ENCODE measurements at regions not wholly inside any gene's neighbourhood (a gene's known extent, or its start where the extent isn't known, plus 50 kb on each side); places are given as distances from the start of the nearest gene placed in this dataset.

DNA sequence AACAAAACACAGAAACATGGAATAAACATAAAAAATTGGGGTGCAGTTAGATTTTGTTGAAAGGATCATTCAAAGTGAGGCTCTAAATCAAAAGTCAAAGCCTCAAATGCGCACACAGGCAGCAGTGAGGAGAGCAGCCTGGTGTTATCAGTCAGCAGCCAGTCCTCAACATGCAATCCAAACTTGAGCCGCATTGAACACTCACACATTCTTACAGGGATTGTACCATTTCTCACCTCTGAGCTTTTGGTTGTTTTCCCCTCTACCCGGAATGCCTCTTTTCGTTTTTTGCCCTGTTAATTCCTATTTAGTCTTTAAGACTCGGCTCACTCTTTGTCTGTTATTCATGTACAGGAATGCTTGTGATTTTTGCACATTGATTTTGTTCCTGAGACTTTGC is 81.1 kb upstream of the PUM3 start:
- no peak for DNase-seq
- H3K36me3 ChIP-seq = no peaks in the 10 kb centered on the region
- intact Hi-C loops (cut with DNase I; ENCODE audit: low total_unique reads) = no loop called here
- no peaks in the 10 kb centered on the region for H3K4me1 ChIP-seq
- H3K27ac ChIP-seq = no peak overlapping the region
- no peaks in the 10 kb centered on the region for H3K9me3 ChIP-seq
- no peaks in the 10 kb centered on the region for H3K27me3 ChIP-seq
- no peak overlapping the region for H3K4me3 ChIP-seq
- TF ChIP-seq, protein P1, sequence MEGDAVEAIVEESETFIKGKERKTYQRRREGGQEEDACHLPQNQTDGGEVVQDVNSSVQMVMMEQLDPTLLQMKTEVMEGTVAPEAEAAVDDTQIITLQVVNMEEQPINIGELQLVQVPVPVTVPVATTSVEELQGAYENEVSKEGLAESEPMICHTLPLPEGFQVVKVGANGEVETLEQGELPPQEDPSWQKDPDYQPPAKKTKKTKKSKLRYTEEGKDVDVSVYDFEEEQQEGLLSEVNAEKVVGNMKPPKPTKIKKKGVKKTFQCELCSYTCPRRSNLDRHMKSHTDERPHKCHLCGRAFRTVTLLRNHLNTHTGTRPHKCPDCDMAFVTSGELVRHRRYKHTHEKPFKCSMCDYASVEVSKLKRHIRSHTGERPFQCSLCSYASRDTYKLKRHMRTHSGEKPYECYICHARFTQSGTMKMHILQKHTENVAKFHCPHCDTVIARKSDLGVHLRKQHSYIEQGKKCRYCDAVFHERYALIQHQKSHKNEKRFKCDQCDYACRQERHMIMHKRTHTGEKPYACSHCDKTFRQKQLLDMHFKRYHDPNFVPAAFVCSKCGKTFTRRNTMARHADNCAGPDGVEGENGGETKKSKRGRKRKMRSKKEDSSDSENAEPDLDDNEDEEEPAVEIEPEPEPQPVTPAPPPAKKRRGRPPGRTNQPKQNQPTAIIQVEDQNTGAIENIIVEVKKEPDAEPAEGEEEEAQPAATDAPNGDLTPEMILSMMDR (IDR thresholded peaks at IDR 0.05) = no peak

DNA sequence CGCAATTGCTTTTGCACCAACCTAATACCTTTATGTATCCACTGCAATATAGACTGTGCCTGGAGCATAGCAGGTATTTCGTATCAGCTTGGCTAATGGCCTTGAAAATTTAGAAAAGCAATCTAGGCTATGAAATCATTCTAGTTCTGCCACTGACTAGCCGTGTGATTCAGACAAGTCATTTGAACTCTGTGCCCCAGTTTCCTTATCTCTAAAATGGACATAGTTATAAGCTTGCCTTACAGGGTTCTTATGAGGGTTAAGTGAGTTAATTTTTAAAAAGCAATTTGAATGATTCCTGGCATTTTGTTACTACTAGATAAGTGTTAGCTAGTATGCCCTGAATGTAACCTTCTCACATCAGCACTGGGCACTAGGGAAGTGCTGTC is 80.5 kb upstream of the PUM3 start:
- peaks cover 0 to 3% (median 1%) of the 10 kb centered on the region in 4 donors for H3K4me1 ChIP-seq
- H3K27ac ChIP-seq = no peak overlapping the region
- TF ChIP-seq, protein P1 (IDR thresholded peaks at IDR 0.05) = no peak
- H3K4me3 ChIP-seq = no peak overlapping the region
- intact Hi-C loops (cut with DNase I; ENCODE audit: low total_unique reads) = no loop called here
- H3K9me3 ChIP-seq = no peaks in the 10 kb centered on the region
- H3K36me3 ChIP-seq = no peaks in the 10 kb centered on the region
- H3K27me3 ChIP-seq = no peaks in the 10 kb centered on the region
- no peak for DNase-seq

DNA sequence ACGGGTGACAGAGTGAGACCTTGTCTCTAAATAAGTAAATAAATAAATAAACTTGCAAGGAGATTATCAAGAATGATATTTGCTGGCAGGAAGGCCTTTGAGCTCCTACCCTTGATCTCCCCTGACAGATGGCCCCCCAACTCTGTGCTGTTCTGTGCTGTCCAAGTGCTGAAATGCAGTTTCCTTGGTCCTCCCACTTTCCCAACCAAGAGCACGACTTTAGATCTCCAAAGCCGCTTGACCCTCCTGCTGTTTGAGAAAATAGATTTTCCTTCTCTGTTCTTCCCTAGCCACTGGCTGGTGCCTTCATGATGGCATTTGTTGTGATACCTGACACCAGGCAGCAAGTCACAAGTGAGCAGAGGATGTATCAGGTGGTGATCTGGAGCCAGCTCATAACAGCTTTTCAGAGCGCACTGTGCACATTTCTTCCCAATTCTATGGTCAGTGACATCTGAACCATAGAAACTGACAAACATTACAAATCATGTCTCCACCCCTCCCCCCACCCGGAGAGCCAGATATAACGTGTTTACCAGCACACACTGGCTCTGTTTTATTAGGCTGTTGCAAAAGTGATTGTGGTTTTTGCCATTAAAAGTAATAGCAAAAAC is 80.0 kb upstream of the PUM3 start:
- Histone ChIP-seq H3K9me3 (no peaks in the 10 kb centered on the region), H3K36me3 (no peaks in the 10 kb centered on the region), H3K4me3 (no peak overlapping the region), H3K27me3 (no peaks in the 10 kb centered on the region), H3K4me1 (peaks cover 0 to 7% (median 3%) of the 10 kb centered on the region in 4 donors), H3K27ac (no peak overlapping the region)
- TF ChIP-seq, protein P1 (IDR thresholded peaks at IDR 0.05) = no peak
- no peak for DNase-seq
- intact Hi-C loops (cut with DNase I; ENCODE audit: low total_unique reads) = no loop called here

DNA sequence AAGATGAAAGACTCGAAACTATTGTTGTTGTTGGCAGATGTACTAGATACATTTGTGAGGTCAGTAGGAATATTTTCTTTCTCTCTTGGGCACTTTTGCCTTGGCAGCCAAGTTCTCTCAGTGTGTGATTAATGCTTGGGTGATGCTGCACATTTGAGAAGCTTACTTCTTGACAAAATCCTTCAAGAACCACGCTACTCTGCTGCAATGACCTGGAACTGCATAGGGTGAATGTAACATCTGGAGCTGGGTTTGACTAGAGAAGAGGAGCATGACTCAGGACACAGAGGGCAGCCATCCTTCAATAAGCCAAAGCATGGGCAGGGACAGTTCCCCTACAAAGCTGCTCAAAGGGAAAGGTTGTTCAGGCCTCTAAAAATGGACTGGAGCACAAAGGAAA is 75.5 kb upstream of the PUM3 start:
- DNase-seq = no peak
- H3K27ac ChIP-seq = no peak overlapping the region
- no peaks in the 10 kb centered on the region for H3K9me3 ChIP-seq
- no peaks in the 10 kb centered on the region for H3K27me3 ChIP-seq
- intact Hi-C loops (cut with DNase I; ENCODE audit: low total_unique reads) = no loop called here
- no peaks in the 10 kb centered on the region for H3K36me3 ChIP-seq
- TF ChIP-seq, protein P1 (IDR thresholded peaks at IDR 0.05) = no peak
- H3K4me1 ChIP-seq = peaks cover 0 to 7% (median 3%) of the 10 kb centered on the region in 4 donors
- no peak overlapping the region for H3K4me3 ChIP-seq

DNA sequence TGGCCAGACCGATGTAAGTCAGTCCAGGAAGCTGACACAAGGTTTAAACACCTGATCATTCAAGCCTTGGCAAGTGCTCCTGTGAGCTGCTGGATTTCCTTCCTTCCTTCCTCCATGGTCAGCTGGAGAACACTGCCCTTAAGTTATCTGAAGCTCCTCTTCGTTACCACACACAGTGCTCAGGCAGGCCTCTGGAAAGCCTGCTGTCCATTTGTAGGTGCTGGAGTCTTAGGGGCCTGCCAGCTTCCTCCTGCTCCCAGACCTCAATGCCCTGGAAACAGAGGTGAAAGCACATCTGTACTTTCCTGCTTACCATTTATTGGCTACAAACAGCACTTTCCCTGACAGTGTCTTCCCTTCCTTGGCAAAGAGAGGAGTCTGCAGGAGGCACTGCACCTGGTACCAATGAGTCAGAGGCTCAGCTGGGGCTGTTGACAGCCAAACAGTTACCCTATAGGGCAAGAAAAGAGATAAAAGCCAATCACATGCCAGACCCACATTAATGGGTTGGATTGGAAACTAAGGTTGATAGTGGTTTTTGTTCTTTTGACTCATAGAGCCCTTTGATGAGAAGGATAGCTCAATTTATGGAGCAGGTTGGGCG is 72.6 kb upstream of the PUM3 start:
- Histone ChIP-seq H3K27ac (no peak overlapping the region), H3K4me3 (no peak overlapping the region), H3K27me3 (no peaks in the 10 kb centered on the region), H3K36me3 (no peaks in the 10 kb centered on the region), H3K4me1 (peaks cover 0 to 7% (median 3%) of the 10 kb centered on the region in 4 donors), H3K9me3 (no peaks in the 10 kb centered on the region)
- no peak for DNase-seq
- TF ChIP-seq, protein P1 (IDR thresholded peaks at IDR 0.05) = no peak
- intact Hi-C loops (cut with DNase I; ENCODE audit: low total_unique reads) = no loop called here
